ENCODE measurements at regions not wholly inside any gene's neighbourhood (a gene's known extent, or its start where the extent isn't known, plus 50 kb on each side); places are given as distances from the start of the nearest gene placed in this dataset.

DNA sequence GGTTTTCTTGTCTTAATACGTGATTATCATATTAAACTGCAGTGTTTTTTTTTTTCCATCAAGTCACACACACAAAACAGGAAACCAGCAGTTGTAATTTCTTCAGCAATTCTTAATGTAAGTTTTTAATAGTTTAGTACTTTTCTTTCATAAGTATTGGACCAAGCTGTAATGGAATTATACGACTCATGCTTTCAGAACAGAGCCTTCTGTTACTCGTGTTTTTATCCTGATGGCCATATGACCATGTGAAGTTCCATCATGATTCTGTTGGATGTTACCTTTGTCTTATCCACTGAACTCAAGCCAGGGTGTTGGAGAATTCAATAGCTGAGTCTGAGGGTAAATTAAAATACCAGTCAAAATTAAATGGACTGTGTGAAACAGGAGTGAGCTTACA is 72.0 kb upstream of the S1PR1 start:
- TF ChIP-seq, protein P1, sequence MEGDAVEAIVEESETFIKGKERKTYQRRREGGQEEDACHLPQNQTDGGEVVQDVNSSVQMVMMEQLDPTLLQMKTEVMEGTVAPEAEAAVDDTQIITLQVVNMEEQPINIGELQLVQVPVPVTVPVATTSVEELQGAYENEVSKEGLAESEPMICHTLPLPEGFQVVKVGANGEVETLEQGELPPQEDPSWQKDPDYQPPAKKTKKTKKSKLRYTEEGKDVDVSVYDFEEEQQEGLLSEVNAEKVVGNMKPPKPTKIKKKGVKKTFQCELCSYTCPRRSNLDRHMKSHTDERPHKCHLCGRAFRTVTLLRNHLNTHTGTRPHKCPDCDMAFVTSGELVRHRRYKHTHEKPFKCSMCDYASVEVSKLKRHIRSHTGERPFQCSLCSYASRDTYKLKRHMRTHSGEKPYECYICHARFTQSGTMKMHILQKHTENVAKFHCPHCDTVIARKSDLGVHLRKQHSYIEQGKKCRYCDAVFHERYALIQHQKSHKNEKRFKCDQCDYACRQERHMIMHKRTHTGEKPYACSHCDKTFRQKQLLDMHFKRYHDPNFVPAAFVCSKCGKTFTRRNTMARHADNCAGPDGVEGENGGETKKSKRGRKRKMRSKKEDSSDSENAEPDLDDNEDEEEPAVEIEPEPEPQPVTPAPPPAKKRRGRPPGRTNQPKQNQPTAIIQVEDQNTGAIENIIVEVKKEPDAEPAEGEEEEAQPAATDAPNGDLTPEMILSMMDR (IDR thresholded peaks at IDR 0.05): no peak
- TF ChIP-seq POLR2AphosphoS5 (IDR thresholded peaks at IDR 0.05; ENCODE audit: low read depth, low read length) (no peak), SIN3A (IDR thresholded peaks at IDR 0.05; ENCODE audit: borderline replicate concordance, insufficient read depth, low read depth, low read length) (no peak), TCF7L2 (IDR thresholded peaks at IDR 0.05; ENCODE audit: low read depth, low read length) (no peak)
- TF ChIP-seq, protein P2, sequence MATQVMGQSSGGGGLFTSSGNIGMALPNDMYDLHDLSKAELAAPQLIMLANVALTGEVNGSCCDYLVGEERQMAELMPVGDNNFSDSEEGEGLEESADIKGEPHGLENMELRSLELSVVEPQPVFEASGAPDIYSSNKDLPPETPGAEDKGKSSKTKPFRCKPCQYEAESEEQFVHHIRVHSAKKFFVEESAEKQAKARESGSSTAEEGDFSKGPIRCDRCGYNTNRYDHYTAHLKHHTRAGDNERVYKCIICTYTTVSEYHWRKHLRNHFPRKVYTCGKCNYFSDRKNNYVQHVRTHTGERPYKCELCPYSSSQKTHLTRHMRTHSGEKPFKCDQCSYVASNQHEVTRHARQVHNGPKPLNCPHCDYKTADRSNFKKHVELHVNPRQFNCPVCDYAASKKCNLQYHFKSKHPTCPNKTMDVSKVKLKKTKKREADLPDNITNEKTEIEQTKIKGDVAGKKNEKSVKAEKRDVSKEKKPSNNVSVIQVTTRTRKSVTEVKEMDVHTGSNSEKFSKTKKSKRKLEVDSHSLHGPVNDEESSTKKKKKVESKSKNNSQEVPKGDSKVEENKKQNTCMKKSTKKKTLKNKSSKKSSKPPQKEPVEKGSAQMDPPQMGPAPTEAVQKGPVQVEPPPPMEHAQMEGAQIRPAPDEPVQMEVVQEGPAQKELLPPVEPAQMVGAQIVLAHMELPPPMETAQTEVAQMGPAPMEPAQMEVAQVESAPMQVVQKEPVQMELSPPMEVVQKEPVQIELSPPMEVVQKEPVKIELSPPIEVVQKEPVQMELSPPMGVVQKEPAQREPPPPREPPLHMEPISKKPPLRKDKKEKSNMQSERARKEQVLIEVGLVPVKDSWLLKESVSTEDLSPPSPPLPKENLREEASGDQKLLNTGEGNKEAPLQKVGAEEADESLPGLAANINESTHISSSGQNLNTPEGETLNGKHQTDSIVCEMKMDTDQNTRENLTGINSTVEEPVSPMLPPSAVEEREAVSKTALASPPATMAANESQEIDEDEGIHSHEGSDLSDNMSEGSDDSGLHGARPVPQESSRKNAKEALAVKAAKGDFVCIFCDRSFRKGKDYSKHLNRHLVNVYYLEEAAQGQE (IDR thresholded peaks at IDR 0.05; ENCODE audit: insufficient read depth in 1 of 2, low read depth in 2 of 2, low read length in 1 of 2): no peak

Data from Panc1 (cell line).